ENCODE measurements at regions not wholly inside any gene's neighbourhood (a gene's known extent, or its start where the extent isn't known, plus 50 kb on each side); places are given as distances from the start of the nearest gene placed in this dataset.

DNA sequence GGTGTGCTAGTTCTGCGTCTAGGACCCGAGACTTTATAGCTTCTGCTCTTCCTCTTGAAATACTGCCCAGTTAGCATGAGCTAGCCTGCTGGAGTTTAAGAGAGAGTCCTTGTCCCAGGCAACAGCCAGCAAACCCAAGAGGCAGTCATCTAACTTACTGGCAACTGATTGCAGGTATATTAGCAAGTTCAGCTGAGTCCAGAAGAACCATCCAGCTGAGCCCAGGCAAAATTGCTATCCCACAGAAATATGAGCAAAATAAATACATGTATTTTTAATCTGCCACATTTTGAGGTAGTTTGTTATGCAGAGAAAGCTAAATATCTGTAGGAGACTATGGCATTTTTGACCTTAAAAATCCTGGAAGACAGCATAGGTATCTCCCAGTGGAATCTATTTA, 174.4 kb upstream of the CMC1 start:
- TF ChIP-seq POLR2A (IDR thresholded peaks at IDR 0.05; ENCODE audit: low read length) = no peak
- TF ChIP-seq GATA1 (IDR thresholded peaks at IDR 0.05; ENCODE audit: low read depth, low read length) = no peak
